22Rv1 (cell line): ENCODE measurements at regions not wholly inside any gene's neighbourhood (a gene's known extent, or its start where the extent isn't known, plus 50 kb on each side); places are given as distances from the start of the nearest gene placed in this dataset.

Experiments
- H3K27ac ChIP-seq: fragments of 450-650 bp; 2 replicates; pipeline ENCODE4 v1.5.1; 2017
- CTCF ChIP-seq: fragments of 450-650 bp; IDR thresholded peaks from 2 replicates; pipeline ENCODE4 v1.5.1; 2017; ENCODE audit warnings: mild to moderate bottlenecking
- ZFX ChIP-seq: fragments of 450-650 bp; IDR thresholded peaks from 2 replicates; pipeline ENCODE4 v1.6.1; 2017; ENCODE audit warnings: antibody characterized with exemption, borderline replicate concordance

DNA sequence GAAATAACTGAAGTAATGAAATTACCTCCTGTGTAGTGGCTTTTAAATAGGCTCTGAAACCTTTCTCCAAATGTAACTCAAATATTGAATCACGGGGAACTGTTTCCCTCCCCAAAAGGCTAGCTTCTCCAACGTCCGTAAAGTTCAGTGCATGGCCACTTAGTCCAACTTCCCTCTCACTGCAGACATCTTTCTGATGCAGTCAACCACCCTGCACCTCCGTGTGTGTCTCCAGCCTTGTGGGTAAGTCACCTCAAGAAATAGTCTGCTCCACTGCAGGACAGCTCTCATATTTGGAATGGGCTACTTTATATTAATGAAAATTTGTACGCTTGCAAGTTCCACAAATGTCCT lies 152.5 kb upstream of the CYRIA start:
- peak overlapping the region; percentile 46; the same call in 1 of the 2 replicates for H3K27ac ChIP-seq
- TF ChIP-seq ZFX (no peak), CTCF (no peak)

DNA sequence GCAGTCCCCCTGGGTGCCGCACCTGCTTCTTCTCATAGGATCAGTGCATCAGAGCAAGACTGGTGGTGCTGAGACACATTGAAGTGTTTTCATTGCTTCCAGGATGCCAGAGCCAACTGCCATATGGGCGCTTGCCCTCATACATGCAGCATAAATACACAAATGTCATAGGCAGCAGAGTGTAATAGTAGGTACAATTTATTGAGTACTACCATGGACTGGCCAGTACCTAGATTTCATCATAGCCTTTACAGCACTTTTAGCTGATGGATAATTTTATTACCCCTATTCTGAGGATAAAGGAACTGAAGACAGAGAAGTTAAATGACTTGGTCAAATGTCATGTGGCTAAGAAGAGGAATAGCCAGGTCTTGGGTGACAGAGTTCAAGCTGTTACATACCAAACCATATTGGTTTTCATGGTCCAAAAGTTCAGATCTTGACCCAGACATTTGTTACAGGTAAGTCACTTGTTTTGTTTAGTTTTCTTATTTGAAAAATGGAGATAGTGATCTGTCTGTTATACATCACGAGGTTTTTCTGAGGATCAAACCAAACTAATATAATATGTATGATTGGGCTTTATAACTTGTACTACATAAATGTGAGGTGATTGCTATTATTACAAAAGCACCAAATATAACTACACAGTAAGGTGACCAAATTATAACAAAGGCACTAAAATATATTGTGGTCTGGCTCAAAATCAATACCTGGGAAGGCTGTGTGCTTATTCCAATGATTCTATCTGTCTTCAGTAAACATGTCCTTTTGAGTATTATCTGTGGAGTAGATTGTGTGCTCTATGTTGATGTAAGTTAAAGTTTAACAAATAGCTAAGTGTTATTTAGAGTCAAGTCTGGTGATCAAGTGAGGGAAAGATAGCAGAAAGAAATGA lies 151.9 kb upstream of the CYRIA start:
- H3K27ac ChIP-seq = peak overlapping the region; percentile 46; the same call in 1 of the 2 replicates
- TF ChIP-seq ZFX = no peak
- TF ChIP-seq CTCF = no peak

- TF ChIP-seq ZFX (no peak), CTCF (no peak)
- H3K27ac ChIP-seq = no peak overlapping the region
These were observed 150.9 kb upstream of the CYRIA start for GRCh38 chr2:16816522-16816921.

- no peak overlapping the region for H3K27ac ChIP-seq
- no peak for TF ChIP-seq ZFX
- TF ChIP-seq CTCF = no peak
These were observed 150.4 kb upstream of the CYRIA start for GRCh38 chr2:16816016-16816415.

GRCh38 chr2:16813593-16813992 lies 148.0 kb upstream of the CYRIA start:
- TF ChIP-seq CTCF (no peak), ZFX (no peak)
- H3K27ac ChIP-seq = no peak overlapping the region

- no peak overlapping the region for H3K27ac ChIP-seq
- TF ChIP-seq ZFX (no peak), CTCF (no peak)
These were observed 132.8 kb upstream of the CYRIA start for GRCh38 chr2:16798472-16798871.

DNA sequence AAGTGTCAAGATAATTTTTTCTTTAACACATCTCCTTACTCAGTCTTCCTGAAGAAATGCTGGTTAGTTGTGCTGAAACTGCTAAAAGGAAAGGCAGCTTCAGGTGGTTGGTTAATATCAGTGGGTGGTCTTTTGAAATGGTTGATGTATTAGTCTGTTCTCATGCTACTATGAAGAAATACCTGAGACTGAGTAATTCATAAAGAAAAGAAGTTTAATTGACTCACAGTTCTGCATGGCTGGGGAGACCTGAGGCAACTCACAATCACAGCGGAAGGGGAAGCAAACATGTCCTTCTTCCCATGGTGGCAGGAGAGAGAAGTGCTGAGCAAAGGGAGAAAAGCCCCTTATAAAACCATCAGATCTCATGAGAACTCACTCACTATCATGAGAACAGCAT lies 125.9 kb upstream of the CYRIA start:
- no peak overlapping the region for H3K27ac ChIP-seq
- TF ChIP-seq ZFX = no peak
- no peak for TF ChIP-seq CTCF
